Panc1 (cell line): ENCODE measurements at regions not wholly inside any gene's neighbourhood (a gene's known extent, or its start where the extent isn't known, plus 50 kb on each side); places are given as distances from the start of the nearest gene placed in this dataset.

ENCODE experiments used
- ATAC-seq: fragments of 200-7000 bp; cut with Tn5 transposase; 2 replicates; pipeline ENCODE4 v1.9.1; 2020; ENCODE audit warnings: mild to moderate bottlenecking, moderate library complexity
- BruUV-seq: library from RNA; stranded (reverse); fragments of 400-500 nt; replicated peaks from 2 replicates; lab custom pipeline; 2021; lab: Mats Ljungman, UMichigan
- CTCF ChIA-PET: fragments of 300-600 bp; sonication (Branson Sonifier 250); formaldehyde crosslinking; loops from one replicate; lab custom pipeline; 2022; ENCODE audit warnings: antibody characterized with exemption; lab: Charles Lee
- POLR2A ChIA-PET: fragments of 300-600 bp; sonication (Branson Sonifier 250); formaldehyde crosslinking; loops from one replicate; lab custom pipeline; 2022; ENCODE audit warnings: antibody characterized with exemption; lab: Charles Lee
- DNase-seq: peaks from one replicate; pipeline ENCODE4 v3.0.0-alpha.2; 2010; ENCODE audit warnings: low read depth, low spot score
- H3K27ac ChIP-seq: 2 replicates; pipeline ENCODE4 v1.5.1; 2011; ENCODE audit warnings: mild to moderate bottlenecking, low read length, inconsistent platforms
- H3K27me3 ChIP-seq: fragments of 200-500 bp; sonication (Bioruptor generic); 2 replicates; pipeline ENCODE4 v1.6.0; 2014; ENCODE audit warnings: low read length, inconsistent platforms; ENCODE audit not compliant: control insufficient read depth, insufficient read depth
- H3K36me3 ChIP-seq: fragments of 200-500 bp; sonication (Bioruptor generic); 2 replicates; pipeline ENCODE4 v1.5.1; 2014; ENCODE audit warnings: inconsistent platforms, mild to moderate bottlenecking, low read length, moderate library complexity; ENCODE audit not compliant: control insufficient read depth, insufficient read depth
- H3K4me1 ChIP-seq: 2 replicates; pipeline ENCODE4 v1.5.1; 2011; ENCODE audit warnings: inconsistent platforms, mild to moderate bottlenecking, low read length, moderate library complexity; ENCODE audit not compliant: control insufficient read depth, insufficient read depth
- H3K4me3 ChIP-seq, 2 experiments: 2 replicates each; pipeline ENCODE4 v1.5.1; 2011 to 2012; ENCODE audit warnings: low read depth in 2 of 2, low read length in 2 of 2, mild to moderate bottlenecking in 2 of 2, inconsistent platforms in 1 of 2, moderate library complexity in 1 of 2
- H3K9me3 ChIP-seq: fragments of 200-500 bp; sonication (Bioruptor generic); 2 replicates; pipeline ENCODE4 v1.5.1; 2014; ENCODE audit warnings: low read depth, mild to moderate bottlenecking, inconsistent platforms, low read length, moderate library complexity; ENCODE audit not compliant: control insufficient read depth, insufficient read depth
- CTCF ChIP-seq: fragments of 450-650 bp; IDR thresholded peaks from 2 replicates; pipeline ENCODE4 v1.5.1; 2017; ENCODE audit warnings: mild to moderate bottlenecking
- POLR2AphosphoS5 ChIP-seq: IDR thresholded peaks from 2 replicates; pipeline ENCODE4 v1.6.1; 2012; ENCODE audit warnings: mild to moderate bottlenecking, low read depth, low read length, moderate library complexity
- SIN3A ChIP-seq: IDR thresholded peaks from 2 replicates; pipeline ENCODE4 v1.6.1; 2012; ENCODE audit warnings: low read depth, mild to moderate bottlenecking, low read length, moderate library complexity, borderline replicate concordance; ENCODE audit not compliant: insufficient read depth
- TCF7L2 ChIP-seq: IDR thresholded peaks from 2 replicates; pipeline ENCODE4 v1.6.1; 2011; ENCODE audit warnings: mild to moderate bottlenecking, low read depth, low read length, inconsistent platforms
- in situ Hi-C: cut with HindIII; loops from 2 replicates; pipeline ENCODE4 v1.10.0; 2016; ENCODE audit warnings: low sequenced_read_pairs, low pct_unique_long_range_greater_than_20kb
- intact Hi-C: fragments of 100-400 bp; cut with micrococcal nuclease; formaldehyde crosslinking; loops from one replicate; pipeline ENCODE4 v1.10.0; 2022; ENCODE audit not compliant: unreplicated experiment
- TF ChIP-seq, protein P1 (sequence below), 2 experiments: IDR thresholded peaks; 2 replicates each; pipeline ENCODE4 v1.6.1; 2011 to 2012; ENCODE audit warnings: low read depth in 2 of 2, control low read depth in 1 of 2, low read length in 1 of 2, mild to moderate bottlenecking in 1 of 2, moderate library complexity in 1 of 2; ENCODE audit not compliant: insufficient read depth in 1 of 2

DNA sequence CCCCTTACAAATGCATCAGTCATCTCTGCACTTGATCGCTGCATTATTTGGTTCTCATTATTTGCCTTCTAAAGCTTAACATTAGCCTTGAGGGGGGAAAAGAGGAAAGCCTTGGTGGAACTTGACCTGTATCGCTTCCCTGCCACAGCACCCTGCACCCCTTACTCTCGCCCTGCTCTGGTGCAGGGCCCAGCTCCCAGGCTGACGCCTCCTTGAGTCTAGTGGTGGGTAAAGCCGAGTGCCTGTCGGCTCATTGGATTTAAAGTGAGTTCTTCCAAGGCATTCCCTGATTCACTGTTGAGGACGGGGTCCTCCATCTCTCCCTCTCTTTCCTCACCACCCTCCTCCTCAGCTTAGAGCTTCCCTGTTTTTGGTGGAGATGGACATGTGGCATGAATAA, 145.0 kb upstream of the GYPC start:
- in situ Hi-C loops (no loop called here), intact Hi-C loops (no loop called here)
- Histone ChIP-seq H3K4me1 (no peaks in the 10 kb centered on the region), H3K36me3 (no peaks in the 10 kb centered on the region), H3K9me3 (no peaks in the 10 kb centered on the region), H3K27me3 (no peaks in the 10 kb centered on the region), H3K4me3 (no peak overlapping the region), H3K27ac (no peak overlapping the region)
- ATAC-seq: no peak
- no TSS peak for BruUV-seq
- TF ChIP-seq, protein P1, sequence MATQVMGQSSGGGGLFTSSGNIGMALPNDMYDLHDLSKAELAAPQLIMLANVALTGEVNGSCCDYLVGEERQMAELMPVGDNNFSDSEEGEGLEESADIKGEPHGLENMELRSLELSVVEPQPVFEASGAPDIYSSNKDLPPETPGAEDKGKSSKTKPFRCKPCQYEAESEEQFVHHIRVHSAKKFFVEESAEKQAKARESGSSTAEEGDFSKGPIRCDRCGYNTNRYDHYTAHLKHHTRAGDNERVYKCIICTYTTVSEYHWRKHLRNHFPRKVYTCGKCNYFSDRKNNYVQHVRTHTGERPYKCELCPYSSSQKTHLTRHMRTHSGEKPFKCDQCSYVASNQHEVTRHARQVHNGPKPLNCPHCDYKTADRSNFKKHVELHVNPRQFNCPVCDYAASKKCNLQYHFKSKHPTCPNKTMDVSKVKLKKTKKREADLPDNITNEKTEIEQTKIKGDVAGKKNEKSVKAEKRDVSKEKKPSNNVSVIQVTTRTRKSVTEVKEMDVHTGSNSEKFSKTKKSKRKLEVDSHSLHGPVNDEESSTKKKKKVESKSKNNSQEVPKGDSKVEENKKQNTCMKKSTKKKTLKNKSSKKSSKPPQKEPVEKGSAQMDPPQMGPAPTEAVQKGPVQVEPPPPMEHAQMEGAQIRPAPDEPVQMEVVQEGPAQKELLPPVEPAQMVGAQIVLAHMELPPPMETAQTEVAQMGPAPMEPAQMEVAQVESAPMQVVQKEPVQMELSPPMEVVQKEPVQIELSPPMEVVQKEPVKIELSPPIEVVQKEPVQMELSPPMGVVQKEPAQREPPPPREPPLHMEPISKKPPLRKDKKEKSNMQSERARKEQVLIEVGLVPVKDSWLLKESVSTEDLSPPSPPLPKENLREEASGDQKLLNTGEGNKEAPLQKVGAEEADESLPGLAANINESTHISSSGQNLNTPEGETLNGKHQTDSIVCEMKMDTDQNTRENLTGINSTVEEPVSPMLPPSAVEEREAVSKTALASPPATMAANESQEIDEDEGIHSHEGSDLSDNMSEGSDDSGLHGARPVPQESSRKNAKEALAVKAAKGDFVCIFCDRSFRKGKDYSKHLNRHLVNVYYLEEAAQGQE (IDR thresholded peaks at IDR 0.05; ENCODE audit: insufficient read depth in 1 of 2, low read depth in 2 of 2, low read length in 1 of 2): no peak
- POLR2A ChIA-PET: no interaction called here
- DNase-seq: no peak
- CTCF ChIA-PET: no interaction called here

GRCh38 chr2:126512026-126512425, 143.9 kb upstream of the GYPC start:
- intact Hi-C loops: no loop called here
- CTCF ChIA-PET: no interaction called here
- POLR2A ChIA-PET: no interaction called here
- TF ChIP-seq SIN3A (no peak), TCF7L2 (no peak), POLR2AphosphoS5 (no peak), CTCF (no peak)
- TF ChIP-seq, protein P1 (IDR thresholded peaks at IDR 0.05; ENCODE audit: insufficient read depth in 1 of 2, low read depth in 2 of 2, low read length in 1 of 2): no peak
- in situ Hi-C loops: no loop called here
- no peaks in the 10 kb centered on the region for H3K4me1 ChIP-seq
- no peaks in the 10 kb centered on the region for H3K36me3 ChIP-seq
- no peaks in the 10 kb centered on the region for H3K9me3 ChIP-seq
- no peak overlapping the region for H3K27ac ChIP-seq
- H3K27me3 ChIP-seq: no peaks in the 10 kb centered on the region
- ATAC-seq (no peak), DNase-seq (no peak)
- no TSS peak for BruUV-seq
- H3K4me3 ChIP-seq: no peak overlapping the region
